Retinal pigment epithelial cell (primary cell): ENCODE measurements at regions not wholly inside any gene's neighbourhood (a gene's known extent, or its start where the extent isn't known, plus 50 kb on each side); places are given as distances from the start of the nearest gene placed in this dataset.

ENCODE experiments used
- DNase-seq: peaks from one replicate; pipeline ENCODE4 v3.0.0-alpha.2; 2010; ENCODE audit warnings: low read depth
- H3K4me3 ChIP-seq: 2 replicates; pipeline ENCODE4 v1.5.1; 2011; ENCODE audit warnings: mild to moderate bottlenecking, low read length, control low read depth, moderate library complexity
- TF ChIP-seq, protein P1 (sequence below): conservative IDR thresholded peaks from 2 replicates; pipeline ENCODE4 v1.5.1; 2011; ENCODE audit warnings: low read depth, low read length, control low read depth, inconsistent platforms

- no peak for DNase-seq
- TF ChIP-seq, protein P1, sequence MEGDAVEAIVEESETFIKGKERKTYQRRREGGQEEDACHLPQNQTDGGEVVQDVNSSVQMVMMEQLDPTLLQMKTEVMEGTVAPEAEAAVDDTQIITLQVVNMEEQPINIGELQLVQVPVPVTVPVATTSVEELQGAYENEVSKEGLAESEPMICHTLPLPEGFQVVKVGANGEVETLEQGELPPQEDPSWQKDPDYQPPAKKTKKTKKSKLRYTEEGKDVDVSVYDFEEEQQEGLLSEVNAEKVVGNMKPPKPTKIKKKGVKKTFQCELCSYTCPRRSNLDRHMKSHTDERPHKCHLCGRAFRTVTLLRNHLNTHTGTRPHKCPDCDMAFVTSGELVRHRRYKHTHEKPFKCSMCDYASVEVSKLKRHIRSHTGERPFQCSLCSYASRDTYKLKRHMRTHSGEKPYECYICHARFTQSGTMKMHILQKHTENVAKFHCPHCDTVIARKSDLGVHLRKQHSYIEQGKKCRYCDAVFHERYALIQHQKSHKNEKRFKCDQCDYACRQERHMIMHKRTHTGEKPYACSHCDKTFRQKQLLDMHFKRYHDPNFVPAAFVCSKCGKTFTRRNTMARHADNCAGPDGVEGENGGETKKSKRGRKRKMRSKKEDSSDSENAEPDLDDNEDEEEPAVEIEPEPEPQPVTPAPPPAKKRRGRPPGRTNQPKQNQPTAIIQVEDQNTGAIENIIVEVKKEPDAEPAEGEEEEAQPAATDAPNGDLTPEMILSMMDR: no peak
- H3K4me3 ChIP-seq: no peak overlapping the region
Observed at GRCh38 chr13:90070362-90070761, 1277.1 kb upstream of the MIR17HG start.

DNA sequence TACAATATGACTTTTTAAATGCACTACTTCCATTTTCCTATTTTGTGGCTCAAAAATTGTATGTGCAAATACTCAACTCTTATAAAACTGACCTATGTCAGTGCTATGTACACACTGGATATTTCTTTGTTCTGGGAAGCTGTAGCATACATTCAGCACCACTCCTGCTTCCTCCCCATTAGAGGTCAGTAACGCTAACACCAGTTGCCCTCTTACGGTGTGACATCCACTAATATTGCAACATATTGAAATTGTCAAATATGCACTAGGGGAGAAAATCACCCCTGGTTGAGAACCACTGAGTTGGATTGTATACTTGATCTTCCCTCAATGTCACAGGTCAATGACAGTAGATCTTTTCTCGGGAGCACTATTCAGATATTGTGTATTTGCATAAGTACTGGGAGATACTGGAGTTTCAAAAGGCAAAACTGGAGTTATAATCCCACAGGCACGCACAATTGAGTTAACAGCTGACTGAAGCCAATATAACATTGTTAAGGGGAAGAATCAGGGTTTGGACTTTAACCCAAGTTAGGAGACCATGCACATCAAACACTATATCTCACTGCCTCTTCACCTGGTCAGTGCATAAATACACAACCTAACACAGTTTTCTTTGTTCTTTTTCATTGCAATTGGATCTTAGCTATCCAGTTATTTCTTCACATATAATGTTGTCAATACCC lies 1276.5 kb upstream of the MIR17HG start:
- no peak overlapping the region for H3K4me3 ChIP-seq
- TF ChIP-seq, protein P1: no peak
- no peak for DNase-seq

- no peak overlapping the region for H3K4me3 ChIP-seq
- DNase-seq: no peak
- TF ChIP-seq, protein P1: no peak
Observed at GRCh38 chr13:90084684-90085290, 1262.7 kb upstream of the MIR17HG start.

DNA sequence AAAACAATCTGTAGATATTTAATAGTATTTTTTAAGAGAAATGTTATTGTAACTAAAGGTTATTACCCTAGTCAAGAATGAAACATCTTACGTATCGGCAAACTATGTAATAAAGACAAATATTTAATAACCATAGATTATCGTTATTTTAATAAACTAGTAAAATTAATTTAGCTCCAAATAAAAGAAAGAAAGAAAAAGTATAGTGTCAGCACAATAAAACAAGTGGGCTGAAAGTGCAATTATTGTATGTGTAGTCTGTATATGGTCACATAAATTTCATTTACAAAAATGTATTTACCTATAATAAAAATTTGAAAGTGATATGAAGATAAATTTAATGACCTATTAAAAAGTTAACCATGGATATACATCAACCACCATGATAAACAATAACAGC lies 1258.4 kb upstream of the MIR17HG start:
- no peak overlapping the region for H3K4me3 ChIP-seq
- DNase-seq: no peak
- TF ChIP-seq, protein P1: no peak

- H3K4me3 ChIP-seq: no peak overlapping the region
- TF ChIP-seq, protein P1: no peak
- DNase-seq: no peak
Observed at GRCh38 chr13:90091611-90092010, 1255.9 kb upstream of the MIR17HG start.

- H3K4me3 ChIP-seq: no peak overlapping the region
- no peak for DNase-seq
- TF ChIP-seq, protein P1: no peak
Observed at GRCh38 chr13:90094357-90094756, 1253.1 kb upstream of the MIR17HG start.

DNA sequence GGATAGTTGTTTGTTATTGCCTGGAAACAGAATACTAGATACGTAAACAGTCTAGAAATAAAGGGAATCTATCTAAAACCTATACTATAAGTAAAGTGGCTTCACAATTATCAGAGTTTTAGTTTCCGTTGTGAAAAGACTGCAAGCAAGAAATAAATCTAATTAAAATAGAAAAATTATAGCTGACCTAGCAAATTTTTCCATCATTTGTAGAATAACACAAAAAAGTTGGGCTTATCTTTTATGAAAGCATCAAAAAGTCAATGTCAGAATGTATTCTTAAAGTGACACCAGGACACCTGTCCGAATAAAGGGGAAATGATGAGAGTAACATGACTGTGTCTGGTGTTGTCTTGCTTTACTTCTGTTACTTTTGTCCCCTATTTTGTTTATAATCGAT lies 1248.9 kb upstream of the MIR17HG start:
- TF ChIP-seq, protein P1: no peak
- no peak for DNase-seq
- H3K4me3 ChIP-seq: no peak overlapping the region
